MCF 10A (cell line): ENCODE measurements at regions not wholly inside any gene's neighbourhood (a gene's known extent, or its start where the extent isn't known, plus 50 kb on each side); places are given as distances from the start of the nearest gene placed in this dataset.
"Not testable (repeated sequence)": the region's sequence is repeated elsewhere in the genome, so short reads cannot be mapped to it uniquely, and the experiment has no call there.

Source experiments
- BruUV-seq: library from RNA; stranded (reverse); fragments of 400-500 nt; replicated peaks from 2 replicates; lab custom pipeline; 2021; lab: Mats Ljungman, UMichigan
- CTCF ChIA-PET: fragments of 300-600 bp; sonication (Branson Sonifier 250); formaldehyde crosslinking; extraction: SDS; loops from one replicate; lab custom pipeline; 2021; ENCODE audit warnings: antibody characterized with exemption, inconsistent platforms; lab: Yijun Ruan, JAX
- POLR2A ChIA-PET: fragments of 300-600, 350-650 bp; sonication (Branson Sonifier 250); formaldehyde crosslinking; extraction: SDS; loops from one replicate; lab custom pipeline; 2020; ENCODE audit warnings: antibody characterized with exemption, inconsistent platforms; lab: Yijun Ruan, JAX
- DNase-seq: peaks from one replicate; pipeline ENCODE4 v3.0.0-alpha.2; 2018; ENCODE audit not compliant: unreplicated experiment
- H3K27ac Mint-ChIP-seq: one replicate; pipeline ENCODE4 v1.8.0; 2022; ENCODE audit warnings: mild to moderate bottlenecking, low read depth, mixed read lengths; ENCODE audit not compliant: unreplicated experiment
- H3K27me3 Mint-ChIP-seq: one replicate; pipeline ENCODE4 v1.8.0; 2022; ENCODE audit warnings: mixed read lengths; ENCODE audit not compliant: insufficient read depth, unreplicated experiment
- H3K36me3 Mint-ChIP-seq: one replicate; pipeline ENCODE4 v1.8.0; 2022; ENCODE audit warnings: mild to moderate bottlenecking, moderate library complexity, mixed read lengths; ENCODE audit not compliant: insufficient read depth, unreplicated experiment
- H3K4me1 Mint-ChIP-seq: one replicate; pipeline ENCODE4 v1.8.0; 2022; ENCODE audit warnings: mixed read lengths; ENCODE audit not compliant: insufficient read depth, unreplicated experiment
- H3K4me3 Mint-ChIP-seq: one replicate; pipeline ENCODE4 v1.8.0; 2022; ENCODE audit warnings: mild to moderate bottlenecking, moderate library complexity, mixed read lengths; ENCODE audit not compliant: unreplicated experiment
- H3K9me3 Mint-ChIP-seq: one replicate; pipeline ENCODE4 v1.8.0; 2022; ENCODE audit warnings: mixed read lengths; ENCODE audit not compliant: unreplicated experiment
- intact Hi-C: fragments of 100-400 bp; cut with micrococcal nuclease; formaldehyde crosslinking; loops from 2 replicates; pipeline ENCODE4 v1.14.1; 2022
- TF ChIP-seq, protein P1 (sequence below): fragments of 200-600 bp; IDR thresholded peaks from one replicate; pipeline ENCODE4 v1.8.0; 2022; ENCODE audit warnings: antibody characterized with exemption, mild to moderate bottlenecking; ENCODE audit not compliant: unreplicated experiment

GRCh38 chr6:86028776-86029175, 386.1 kb upstream of the SYNCRIP start:
- ChIA-PET CTCF (no interaction called here), POLR2A (no interaction called here)
- no peak for DNase-seq
- H3K9me3 Mint-ChIP-seq: peaks cover 4% of the 10 kb centered on the region
- no peaks in the 10 kb centered on the region for H3K4me1 Mint-ChIP-seq
- no peaks in the 10 kb centered on the region for H3K36me3 Mint-ChIP-seq
- BruUV-seq: no TSS peak
- TF ChIP-seq, protein P1, sequence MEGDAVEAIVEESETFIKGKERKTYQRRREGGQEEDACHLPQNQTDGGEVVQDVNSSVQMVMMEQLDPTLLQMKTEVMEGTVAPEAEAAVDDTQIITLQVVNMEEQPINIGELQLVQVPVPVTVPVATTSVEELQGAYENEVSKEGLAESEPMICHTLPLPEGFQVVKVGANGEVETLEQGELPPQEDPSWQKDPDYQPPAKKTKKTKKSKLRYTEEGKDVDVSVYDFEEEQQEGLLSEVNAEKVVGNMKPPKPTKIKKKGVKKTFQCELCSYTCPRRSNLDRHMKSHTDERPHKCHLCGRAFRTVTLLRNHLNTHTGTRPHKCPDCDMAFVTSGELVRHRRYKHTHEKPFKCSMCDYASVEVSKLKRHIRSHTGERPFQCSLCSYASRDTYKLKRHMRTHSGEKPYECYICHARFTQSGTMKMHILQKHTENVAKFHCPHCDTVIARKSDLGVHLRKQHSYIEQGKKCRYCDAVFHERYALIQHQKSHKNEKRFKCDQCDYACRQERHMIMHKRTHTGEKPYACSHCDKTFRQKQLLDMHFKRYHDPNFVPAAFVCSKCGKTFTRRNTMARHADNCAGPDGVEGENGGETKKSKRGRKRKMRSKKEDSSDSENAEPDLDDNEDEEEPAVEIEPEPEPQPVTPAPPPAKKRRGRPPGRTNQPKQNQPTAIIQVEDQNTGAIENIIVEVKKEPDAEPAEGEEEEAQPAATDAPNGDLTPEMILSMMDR: no peak
- no peaks in the 10 kb centered on the region for H3K27me3 Mint-ChIP-seq
- H3K27ac Mint-ChIP-seq: no peak overlapping the region
- no peak overlapping the region for H3K4me3 Mint-ChIP-seq
- intact Hi-C loops: no loop called here

DNA sequence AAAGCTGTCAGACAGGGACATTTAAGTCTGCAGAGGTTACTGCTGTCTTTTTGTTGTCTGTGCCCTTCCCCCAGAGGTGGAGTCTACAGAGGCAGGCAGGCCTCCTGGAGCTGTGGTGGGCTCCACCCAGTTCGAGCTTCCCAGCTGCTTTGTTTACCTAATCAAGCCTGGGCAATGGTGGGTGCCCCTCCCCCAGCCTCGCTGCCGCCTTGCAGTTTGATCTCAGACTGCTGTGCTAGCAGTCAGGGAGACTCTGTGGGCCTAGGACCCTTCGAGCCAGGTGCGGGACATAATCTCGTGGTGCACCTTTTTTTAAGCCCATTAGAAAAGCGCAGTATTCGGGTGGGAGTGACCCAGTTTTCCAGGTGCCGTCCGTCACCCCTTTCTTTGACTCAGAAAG, 384.2 kb upstream of the SYNCRIP start:
- H3K4me1 Mint-ChIP-seq, H3K4me3 Mint-ChIP-seq, BruUV-seq, H3K27me3 Mint-ChIP-seq, H3K9me3 Mint-ChIP-seq, POLR2A ChIA-PET, CTCF ChIA-PET, DNase-seq, H3K27ac Mint-ChIP-seq, intact Hi-C loops, H3K36me3 Mint-ChIP-seq: not testable (repeated sequence)

DNA sequence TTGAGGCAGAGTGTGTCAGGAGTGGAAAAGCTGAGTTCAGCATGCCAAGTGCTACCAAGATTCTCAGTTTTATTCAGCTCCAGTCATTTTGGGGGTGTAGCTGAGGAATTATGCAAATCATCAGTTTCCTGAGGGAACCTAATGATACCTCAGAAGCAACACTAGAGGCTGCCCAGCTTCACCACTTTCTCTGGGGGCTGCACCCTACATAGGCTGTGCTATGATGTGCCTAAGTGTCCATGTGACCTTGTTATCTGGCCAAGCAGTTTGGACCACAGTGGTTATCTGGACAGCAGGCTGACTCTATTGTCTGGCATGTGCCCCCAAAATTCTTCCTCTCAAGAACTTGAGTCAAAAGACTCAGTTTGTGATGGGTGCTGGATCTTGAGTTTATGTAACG, 374.6 kb upstream of the SYNCRIP start:
- Mint-ChIP-seq H3K27me3 (peaks cover 11% of the 10 kb centered on the region), H3K4me1 (no peaks in the 10 kb centered on the region), H3K9me3 (peaks cover 7% of the 10 kb centered on the region), H3K27ac (no peak overlapping the region), H3K4me3 (no peak overlapping the region), H3K36me3 (no peaks in the 10 kb centered on the region)
- CTCF ChIA-PET: interaction anchor here (0.8 kb wide), 1 partner anchor 95 kb away, joined by 3 read pairs; no protein-coding TSS in a partner anchor
- no TSS peak for BruUV-seq
- TF ChIP-seq, protein P1: no peak
- POLR2A ChIA-PET: interaction anchor here (0.7 kb wide), 1 partner anchor 390 kb away, joined by 3 read pairs; no protein-coding TSS in a partner anchor
- no peak for DNase-seq
- intact Hi-C loops: no loop called here

- Mint-ChIP-seq H3K4me1 (no peaks in the 10 kb centered on the region), H3K4me3 (no peak overlapping the region), H3K27me3 (peaks cover 11% of the 10 kb centered on the region), H3K27ac (no peak overlapping the region), H3K36me3 (no peaks in the 10 kb centered on the region), H3K9me3 (peaks cover 7% of the 10 kb centered on the region)
- ChIA-PET POLR2A (no interaction called here), CTCF (interaction anchor here (0.8 kb wide), 1 partner anchor 94 kb away, joined by 3 read pairs; no protein-coding TSS in a partner anchor)
- intact Hi-C loops: no loop called here
- no TSS peak for BruUV-seq
- DNase-seq: no peak
- TF ChIP-seq, protein P1: no peak
These were observed 373.9 kb upstream of the SYNCRIP start for GRCh38 chr6:86016567-86016966.

GRCh38 chr6:86016077-86016476, 373.4 kb upstream of the SYNCRIP start:
- ChIA-PET CTCF (interaction anchor here (0.8 kb wide), 1 partner anchor 94 kb away, joined by 3 read pairs; no protein-coding TSS in a partner anchor), POLR2A (no interaction called here)
- intact Hi-C loops: no loop called here
- DNase-seq: no peak
- Mint-ChIP-seq H3K9me3 (peaks cover 7% of the 10 kb centered on the region), H3K36me3 (no peaks in the 10 kb centered on the region), H3K27me3 (peaks cover 11% of the 10 kb centered on the region), H3K4me3 (no peak overlapping the region), H3K27ac (no peak overlapping the region), H3K4me1 (no peaks in the 10 kb centered on the region)
- TF ChIP-seq, protein P1: no peak
- no TSS peak for BruUV-seq

- H3K36me3 Mint-ChIP-seq, H3K4me1 Mint-ChIP-seq, H3K9me3 Mint-ChIP-seq, DNase-seq, intact Hi-C loops, BruUV-seq, H3K4me3 Mint-ChIP-seq, CTCF ChIA-PET, H3K27ac Mint-ChIP-seq, POLR2A ChIA-PET: not testable (repeated sequence)
- peaks cover 11% of the 10 kb centered on the region for H3K27me3 Mint-ChIP-seq
These were observed 370.3 kb upstream of the SYNCRIP start for GRCh38 chr6:86012991-86013390.
